Sigmoid colon (tissue), 6 donors: ENCODE measurements at regions not wholly inside any gene's neighbourhood (a gene's known extent, or its start where the extent isn't known, plus 50 kb on each side); places are given as distances from the start of the nearest gene placed in this dataset.
A peak's percentile ranks its signal among the peaks of the same experiment; 100 is the strongest.
"Not testable (repeated sequence)": the region's sequence is repeated elsewhere in the genome, so short reads cannot be mapped to it uniquely, and the experiment has no call there.

Experiments
- DNase-seq: peaks from one replicate; pipeline ENCODE4 v3.0.0-alpha.2; 2019
- H3K27ac ChIP-seq, 4 donors: fragments of 200-600 bp; sonication (generic); one replicate each; pipeline ENCODE4 v1.5.1; 2016 to 2019; ENCODE audit warnings: mild to moderate bottlenecking in 1 of 4
- H3K27me3 ChIP-seq, 3 donors: fragments of 200-600 bp; sonication (generic); one replicate each; pipeline ENCODE4 v1.5.1; 2019; ENCODE audit warnings: mild to moderate bottlenecking in 1 of 3
- H3K36me3 ChIP-seq, 4 donors: fragments of 200-600 bp; sonication (generic); one replicate each; pipeline ENCODE4 v1.5.1; 2016 to 2019
- H3K4me1 ChIP-seq, 4 donors: fragments of 200-600 bp; sonication (generic); one replicate each; pipeline ENCODE4 v1.5.1; 2017 to 2019
- H3K4me3 ChIP-seq, 4 donors: fragments of 200-600 bp; sonication (generic); one replicate each; pipeline ENCODE4 v1.5.1; 2017 to 2019; ENCODE audit warnings: mild to moderate bottlenecking in 2 of 4, moderate library complexity in 1 of 4
- H3K9me3 ChIP-seq, 4 donors: fragments of 200-600 bp in 3 of 4; sonication (generic) in 3 of 4; one replicate each; pipeline versions ENCODE4 v1.5.1 to v1.6.1; 2013 to 2019
- WGBS, 2 donors: extraction: QIAGEN DNeasy Blood & Tissue Kit; methylation state at CpG; one replicate each; pipeline ENCODE4 v1.1.7; 2013; 5-methylcytosine and 5-hydroxymethylcytosine counted together
- intact Hi-C: fragments of 100-400 bp; cut with DNase I; formaldehyde crosslinking; loops from one replicate; pipeline ENCODE4 v1.15.1; 2023
- donor health status: healthy with polysubstance abuse.
- donor health status: healthy.

DNA sequence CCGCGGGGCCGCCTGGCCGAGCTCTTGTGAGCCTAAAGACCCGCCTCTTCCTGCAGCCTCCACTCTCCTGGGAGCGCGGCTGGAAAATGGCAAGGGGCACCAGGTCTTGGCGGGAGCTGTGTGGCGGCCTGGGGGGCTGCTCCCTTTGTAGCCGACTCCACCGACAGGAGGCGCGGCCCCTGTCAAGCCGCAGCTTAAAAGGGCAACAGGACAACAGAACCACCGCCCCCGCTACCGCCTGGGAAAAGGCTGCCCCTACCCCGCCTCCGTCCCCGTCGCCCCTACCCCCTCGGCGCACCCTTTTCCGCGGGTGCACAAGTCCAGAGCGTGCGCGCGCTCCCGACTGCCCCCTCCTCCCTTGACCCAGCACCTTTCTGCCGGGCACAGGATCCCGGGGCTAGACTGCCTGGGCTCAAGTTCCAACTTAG is 60.3 kb downstream of the GOLGA8K start:
- H3K36me3 ChIP-seq, intact Hi-C loops, H3K27ac ChIP-seq, H3K27me3 ChIP-seq, H3K9me3 ChIP-seq, H3K4me1 ChIP-seq: not testable (repeated sequence)
- 0 to 2% methylated on average over 25 of the region's 32 CpGs for WGBS, 2 donors
- DNase-seq, result peak; percentile 18
- peak overlapping the region in 1 of 4 donors; percentile 17 for H3K4me3 ChIP-seq

DNA sequence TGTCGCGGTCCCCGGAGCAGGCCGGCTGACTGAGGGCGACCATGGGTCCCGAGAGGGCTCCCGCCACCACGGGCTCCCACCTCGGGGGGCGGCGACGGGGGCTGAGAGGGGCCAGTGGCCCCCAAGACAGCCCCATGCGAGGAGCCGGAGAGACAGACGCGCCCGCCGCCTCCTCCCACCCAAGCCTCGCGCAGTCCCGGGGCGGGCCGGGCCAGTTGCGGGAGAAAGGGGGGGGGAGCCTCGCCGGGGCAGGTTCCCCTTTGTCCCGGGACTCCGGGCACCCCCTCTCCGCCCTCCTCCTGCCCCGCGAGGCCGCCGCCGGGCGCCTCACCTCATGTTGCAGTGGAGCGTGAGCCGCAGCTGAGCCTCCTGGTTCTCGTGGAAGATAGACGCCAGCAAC is 60.8 kb downstream of the GOLGA8K start:
- H3K27ac ChIP-seq, intact Hi-C loops, DNase-seq, H3K9me3 ChIP-seq, H3K36me3 ChIP-seq, H3K27me3 ChIP-seq, H3K4me3 ChIP-seq, H3K4me1 ChIP-seq: not testable (repeated sequence)
- 4% methylated on average over 10 to 28 of the region's 39 CpGs for WGBS, 2 donors

DNA sequence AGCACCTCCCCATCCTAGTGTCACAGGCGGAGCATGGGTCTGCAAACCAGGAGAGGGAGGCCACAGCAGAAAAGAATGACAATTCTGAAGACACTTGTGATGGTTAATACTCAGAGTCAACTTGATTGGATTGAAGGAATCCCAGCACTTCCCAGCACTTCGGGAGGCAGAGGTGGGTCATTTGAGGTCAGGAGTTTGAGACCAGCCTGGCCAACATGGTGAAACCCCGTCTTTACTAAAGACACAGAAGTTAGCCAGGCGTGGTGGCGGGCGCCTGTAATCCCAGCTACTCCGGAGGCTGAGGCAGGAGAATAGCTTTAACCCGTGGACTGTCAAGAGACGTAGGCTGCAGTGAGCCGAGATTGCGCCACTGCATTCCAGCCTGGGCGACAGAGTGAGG is 61.6 kb downstream of the GOLGA8K start:
- intact Hi-C loops, DNase-seq: not testable (repeated sequence)

DNA sequence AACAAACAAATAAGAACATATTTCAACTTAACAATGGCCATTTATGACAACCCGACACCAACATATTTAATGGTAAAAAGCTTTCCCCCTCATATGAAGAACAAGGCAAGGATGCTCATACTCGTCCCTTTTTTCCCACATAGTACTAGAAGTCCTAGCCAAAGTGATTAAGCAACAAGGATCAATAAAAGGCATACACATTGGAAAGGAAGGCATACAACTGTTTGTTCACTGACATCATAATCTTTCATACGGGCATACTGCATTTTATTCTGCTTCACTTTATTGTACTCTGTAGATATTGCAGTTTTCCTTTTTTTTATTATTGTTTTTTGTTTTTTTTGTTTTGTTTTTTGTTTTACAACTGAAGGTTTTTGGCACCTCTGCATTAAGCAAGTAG is 66.3 kb downstream of the GOLGA8K start:
- WGBS, 2 donors, result 10 to 62% methylated on average over 1 of the region's 3 CpGs

More for the DNA sequence above, 61.6 kb downstream of the GOLGA8K start:
- not testable (repeated sequence) for H3K36me3 ChIP-seq, H3K4me1 ChIP-seq, H3K27ac ChIP-seq, H3K9me3 ChIP-seq, H3K4me3 ChIP-seq, H3K27me3 ChIP-seq
- WGBS, 2 donors, result 75 to 85% methylated on average over 6 to 10 of the region's 12 CpGs

DNA sequence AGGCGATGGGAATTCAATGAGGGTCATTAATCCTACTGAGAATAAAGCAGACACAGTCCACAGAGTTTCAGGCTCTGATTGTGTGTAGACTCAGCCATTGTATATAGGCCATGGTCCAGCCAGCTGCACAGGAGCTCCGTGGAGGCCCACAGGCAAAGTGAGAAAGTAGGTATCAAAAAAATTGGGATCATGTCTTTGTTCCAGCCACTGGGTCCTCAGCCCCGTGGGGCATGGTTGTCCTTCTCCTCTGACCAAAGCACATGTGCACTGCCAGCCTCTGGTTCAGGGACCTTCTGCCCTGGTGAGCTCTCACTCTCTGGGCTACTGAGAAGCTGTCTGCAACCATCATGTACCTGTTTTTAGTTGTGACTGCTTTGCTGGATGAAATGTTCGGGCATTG is 79.7 kb downstream of the GOLGA8K start:
- DNase-seq, H3K36me3 ChIP-seq, H3K27me3 ChIP-seq, H3K27ac ChIP-seq, intact Hi-C loops, H3K9me3 ChIP-seq, H3K4me3 ChIP-seq, H3K4me1 ChIP-seq: not testable (repeated sequence)
- 84% methylated on average over 3 of the region's 4 CpGs for WGBS, 2 donors

More for the DNA sequence above, 66.3 kb downstream of the GOLGA8K start:
- intact Hi-C loops, DNase-seq, H3K27ac ChIP-seq, H3K27me3 ChIP-seq, H3K9me3 ChIP-seq, H3K36me3 ChIP-seq, H3K4me1 ChIP-seq, H3K4me3 ChIP-seq: not testable (repeated sequence)

DNA sequence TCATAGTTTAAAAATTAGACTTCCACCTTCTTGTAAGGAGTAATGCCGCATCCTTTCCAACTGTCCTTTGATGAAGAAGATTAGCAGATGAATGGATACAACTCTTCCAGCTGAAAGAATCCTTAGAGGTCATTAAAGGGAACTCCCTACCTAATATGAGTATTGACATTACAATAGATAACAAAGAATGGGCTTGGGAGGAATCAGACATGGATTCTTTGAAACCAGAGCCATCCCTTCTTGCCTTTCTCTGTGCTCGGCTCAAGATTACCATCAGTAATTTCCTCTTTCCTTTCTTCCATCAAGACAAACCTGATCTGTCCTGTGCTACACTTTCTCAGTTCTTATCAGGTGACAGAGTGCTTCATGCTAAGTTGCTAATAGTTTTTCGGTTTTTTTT is 83.8 kb downstream of the GOLGA8K start:
- H3K4me3 ChIP-seq, H3K4me1 ChIP-seq, DNase-seq, H3K27me3 ChIP-seq, H3K9me3 ChIP-seq, H3K27ac ChIP-seq, intact Hi-C loops, H3K36me3 ChIP-seq: not testable (repeated sequence)
- 61 to 80% methylated on average over 2 of the region's 3 CpGs for WGBS, 2 donors

DNA sequence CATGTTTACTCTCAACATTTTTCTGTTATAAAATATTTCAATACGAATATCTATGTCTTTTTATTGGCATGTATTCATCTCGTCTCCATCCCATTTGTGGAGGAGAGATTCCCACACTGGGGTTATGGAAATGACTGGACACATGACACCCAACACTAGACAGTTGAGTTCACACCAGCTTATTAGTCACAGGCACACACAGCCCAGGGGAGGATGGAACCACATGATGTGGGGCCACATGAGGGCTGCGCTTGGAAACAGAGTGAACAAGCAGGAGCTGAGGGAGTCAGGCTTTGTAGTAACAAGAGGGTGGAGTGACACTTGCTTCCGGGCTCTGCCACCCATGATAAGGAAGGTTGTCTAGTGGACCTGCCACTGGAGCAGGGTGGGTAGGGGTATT is 86.6 kb downstream of the GOLGA8K start:
- H3K36me3 ChIP-seq, intact Hi-C loops, H3K27me3 ChIP-seq, H3K9me3 ChIP-seq, H3K4me1 ChIP-seq, DNase-seq, H3K4me3 ChIP-seq, H3K27ac ChIP-seq: not testable (repeated sequence)
- no CpG with 5 or more reads among the region's 4 CpGs for WGBS, 2 donors

DNA sequence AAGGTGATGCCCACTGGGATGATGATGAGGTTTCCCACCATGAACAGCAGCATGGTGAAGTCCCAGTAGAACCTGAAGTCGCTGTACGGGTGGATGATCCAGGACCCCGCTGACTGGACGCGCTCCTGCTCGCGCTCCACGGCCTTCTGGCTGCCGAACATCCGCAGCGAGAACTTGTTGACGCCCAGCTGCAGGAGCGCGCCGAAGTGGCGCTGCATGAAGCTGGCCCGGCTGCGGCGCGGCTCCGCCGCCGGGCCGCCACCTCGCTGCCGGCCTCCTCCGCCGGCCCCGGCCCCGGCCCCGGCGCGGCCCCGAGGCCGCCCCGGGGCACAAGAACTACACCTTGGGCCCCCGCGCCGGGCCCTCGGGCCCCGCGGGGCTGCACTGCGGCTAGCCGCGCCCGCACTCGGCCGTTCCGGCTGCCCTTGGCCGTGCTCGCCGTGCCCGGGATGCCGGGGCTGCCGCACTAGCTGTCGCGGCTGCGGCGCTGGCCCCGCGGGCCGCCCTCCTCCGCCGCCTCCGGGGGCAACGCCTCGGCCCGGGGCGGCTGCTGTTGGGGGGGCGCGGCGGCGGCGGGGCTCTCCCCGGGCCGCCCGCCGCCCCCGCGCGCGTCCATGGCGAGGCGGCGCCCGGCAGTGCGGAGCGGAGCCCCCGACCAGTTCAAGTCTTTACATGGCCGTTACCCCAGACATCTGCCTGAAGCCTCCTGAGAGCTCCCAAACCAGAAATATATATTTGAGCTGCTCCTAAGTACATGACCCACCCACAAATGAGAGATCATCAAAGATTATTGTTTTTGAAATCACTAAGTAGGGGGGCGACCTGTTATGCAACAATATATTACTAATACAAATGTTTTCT is 87.8 kb downstream of the GOLGA8K start:
- WGBS, 2 donors, result 1 to 11% methylated on average over 43 to 45 of the region's 91 CpGs
- DNase-seq, H3K27me3 ChIP-seq, H3K4me1 ChIP-seq, H3K27ac ChIP-seq, H3K4me3 ChIP-seq, H3K36me3 ChIP-seq, intact Hi-C loops, H3K9me3 ChIP-seq: not testable (repeated sequence)

DNA sequence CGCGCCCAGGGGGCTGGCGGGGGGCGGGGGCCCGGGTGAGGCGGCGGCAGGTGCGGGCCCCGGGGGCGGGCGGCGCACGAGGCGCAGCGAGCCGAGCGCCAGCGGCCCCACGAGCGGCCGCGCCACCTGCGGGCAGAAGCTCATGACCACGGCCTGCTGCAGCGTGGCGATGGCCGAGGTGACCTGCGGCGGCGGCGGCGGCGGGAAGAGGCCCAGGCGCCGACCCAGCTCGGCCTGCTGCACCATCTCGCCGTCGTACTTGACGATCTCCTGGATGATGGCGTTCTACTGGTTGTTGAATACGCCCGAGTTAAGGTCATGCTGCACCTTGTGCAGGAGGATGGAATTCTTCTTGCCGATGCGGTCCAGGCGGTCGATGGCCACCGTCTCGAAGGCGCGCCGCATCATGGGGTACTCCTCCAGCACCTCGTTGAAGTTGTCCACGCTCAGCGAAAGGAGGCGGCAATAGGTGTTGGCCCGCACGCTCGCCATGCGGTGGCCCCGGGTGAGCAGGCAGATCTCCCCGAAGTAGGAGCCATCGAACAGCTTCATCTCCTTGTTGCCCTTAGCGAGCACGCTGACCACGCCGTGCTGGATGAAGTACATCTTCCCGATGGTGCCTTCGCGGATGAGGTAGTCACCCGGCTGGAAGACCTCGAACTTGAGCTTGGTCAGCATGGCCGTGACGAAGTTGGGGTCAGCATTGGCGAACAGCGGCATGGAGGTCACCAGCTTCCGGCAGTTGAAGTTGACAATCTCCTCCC is 89.5 kb downstream of the GOLGA8K start:
- intact Hi-C loops, H3K4me3 ChIP-seq, H3K4me1 ChIP-seq, H3K27me3 ChIP-seq, H3K9me3 ChIP-seq, H3K36me3 ChIP-seq, H3K27ac ChIP-seq: not testable (repeated sequence)
- 54 to 69% methylated on average over 41 to 61 of the region's 77 CpGs for WGBS, 2 donors
- DNase-seq, result peak; percentile 61

DNA sequence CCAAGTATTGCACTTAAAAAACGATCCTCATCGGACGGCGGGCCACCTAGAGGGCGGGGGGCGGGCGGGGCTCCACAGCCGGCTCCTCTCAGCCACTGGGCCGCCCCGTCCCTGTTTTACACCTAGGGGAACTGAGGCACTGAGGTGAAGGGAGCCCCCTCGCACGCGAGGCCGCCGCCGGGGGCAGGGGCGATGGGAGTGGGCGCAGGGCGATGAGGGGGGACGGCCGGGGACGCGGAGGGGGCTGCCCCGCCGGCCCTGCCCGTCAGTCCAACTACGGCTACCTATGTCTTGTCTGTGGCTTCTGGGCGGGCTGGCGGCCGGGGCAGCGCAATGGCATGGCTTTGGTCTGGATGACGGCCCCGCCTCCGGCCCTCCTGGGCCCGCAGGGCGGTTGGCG is 90.4 kb downstream of the GOLGA8K start:
- H3K9me3 ChIP-seq, H3K27ac ChIP-seq, H3K36me3 ChIP-seq, intact Hi-C loops, H3K27me3 ChIP-seq, H3K4me1 ChIP-seq, H3K4me3 ChIP-seq, DNase-seq: not testable (repeated sequence)
- WGBS, 2 donors, result 11 to 21% methylated on average over 28 to 34 of the region's 37 CpGs

DNA sequence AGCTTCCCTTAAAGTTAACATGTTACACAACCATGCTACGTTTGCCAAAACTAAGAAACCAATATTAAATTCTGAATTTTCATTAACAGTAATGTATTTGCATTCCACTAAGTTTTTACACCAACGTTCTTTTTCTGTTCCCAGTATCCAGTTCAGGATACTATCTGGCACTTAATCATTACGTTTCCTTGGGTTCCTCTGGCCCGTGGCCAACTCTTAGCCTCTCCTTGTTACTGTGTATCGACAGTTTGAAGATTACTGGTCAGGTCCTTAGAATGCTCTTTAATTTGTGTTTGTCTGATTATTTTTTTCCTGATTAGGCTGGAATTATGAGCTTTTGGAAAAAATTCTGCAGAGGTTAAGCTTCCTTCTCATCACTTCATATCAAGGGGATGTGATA is 95.5 kb downstream of the GOLGA8K start:
- H3K4me3 ChIP-seq, H3K4me1 ChIP-seq, H3K27ac ChIP-seq, intact Hi-C loops, H3K9me3 ChIP-seq, H3K36me3 ChIP-seq, H3K27me3 ChIP-seq: not testable (repeated sequence)
- peak; percentile 54 for DNase-seq
- whole genome bisulfite sequencing, 2 donors, result 60 to 72% methylated on average over 5 of the region's 5 CpGs

DNA sequence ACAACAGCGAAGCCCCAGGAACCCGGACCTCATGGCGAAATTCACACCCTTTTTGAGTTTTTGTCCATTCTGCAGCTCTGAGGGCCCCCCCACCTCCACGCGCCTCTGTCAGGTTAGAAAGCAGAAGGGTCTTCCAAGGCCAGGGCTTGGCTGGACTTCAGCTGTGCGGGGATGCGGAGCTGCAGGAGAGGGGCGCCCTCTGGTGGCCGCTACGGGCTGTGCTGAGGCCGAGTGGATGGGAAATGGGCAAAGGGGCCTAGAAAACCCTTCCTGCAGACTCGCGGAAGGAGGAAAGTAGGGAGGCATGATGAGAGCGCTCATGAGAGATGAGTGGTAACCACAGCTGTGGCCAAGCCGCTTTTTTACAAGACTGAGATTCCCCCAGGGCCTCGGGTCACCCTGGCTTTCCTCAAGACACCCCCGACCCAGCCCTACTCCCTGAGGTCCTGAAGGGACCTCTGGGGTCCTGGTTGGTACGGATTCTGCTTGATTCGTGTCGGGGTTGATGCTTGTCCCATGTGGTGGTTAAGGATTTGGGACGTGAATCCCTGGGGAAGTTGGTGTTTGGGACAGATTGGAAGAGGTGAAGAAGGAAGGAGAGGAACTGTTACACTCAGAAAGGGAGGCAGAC is 126.8 kb downstream of the GOLGA8K start:
- H3K27ac ChIP-seq, intact Hi-C loops, DNase-seq, H3K4me3 ChIP-seq, H3K4me1 ChIP-seq, H3K36me3 ChIP-seq, H3K9me3 ChIP-seq, H3K27me3 ChIP-seq: not testable (repeated sequence)
- 66 to 73% methylated on average over 3 to 4 of the region's 21 CpGs for WGBS, 2 donors

DNA sequence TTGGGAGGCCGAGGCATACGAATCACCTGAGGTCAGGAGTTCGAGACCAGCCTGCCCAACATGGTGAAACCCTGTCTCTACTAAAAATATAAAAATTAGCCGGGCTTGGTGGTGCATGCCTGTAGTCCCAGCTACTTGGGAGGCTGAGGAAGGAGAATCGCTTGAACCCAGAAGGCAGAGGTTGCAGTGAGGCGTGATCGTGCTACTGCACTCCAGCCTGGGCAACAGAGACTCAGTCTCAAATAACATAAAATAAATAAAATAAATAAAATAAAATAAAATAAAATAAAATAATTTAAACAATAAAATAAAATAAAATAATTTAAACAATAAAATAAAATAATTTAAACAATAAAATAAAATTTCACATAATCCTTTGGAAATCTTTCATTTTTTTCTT is 149.1 kb downstream of the GOLGA8K start:
- WGBS, 2 donors, result 100% methylated on average over 3 of the region's 7 CpGs
- H3K4me3 ChIP-seq, H3K27me3 ChIP-seq, H3K4me1 ChIP-seq, H3K27ac ChIP-seq, intact Hi-C loops, H3K9me3 ChIP-seq, H3K36me3 ChIP-seq: not testable (repeated sequence)
- DNase-seq, result peak; percentile 33
